Ectodermal cell (in vitro differentiated cells): ENCODE measurements at regions not wholly inside any gene's neighbourhood (a gene's known extent, or its start where the extent isn't known, plus 50 kb on each side); places are given as distances from the start of the nearest gene placed in this dataset.

Source experiments
- H3K27ac ChIP-seq: 2 replicates; pipeline ENCODE4 v1.7.0; 2013; ENCODE audit warnings: mild to moderate bottlenecking, low read depth, low read length; ENCODE audit not compliant: insufficient read depth, poor library complexity, severe bottlenecking
- H3K27me3 ChIP-seq: 2 replicates; pipeline ENCODE4 v1.7.0; 2013; ENCODE audit warnings: mild to moderate bottlenecking, low read length; ENCODE audit not compliant: insufficient read depth, control insufficient read depth, poor library complexity, severe bottlenecking
- H3K36me3 ChIP-seq: one replicate; pipeline ENCODE4 v1.7.0; 2013; ENCODE audit warnings: low read length; ENCODE audit not compliant: control insufficient read depth, insufficient read depth
- H3K4me1 ChIP-seq: one replicate; pipeline ENCODE4 v1.7.0; 2013; ENCODE audit warnings: low read length; ENCODE audit not compliant: control insufficient read depth, insufficient read depth
- H3K4me3 ChIP-seq: 2 replicates; pipeline ENCODE4 v1.7.0; 2013; ENCODE audit warnings: low read depth, low read length, control low read depth; ENCODE audit not compliant: insufficient read depth
- H3K9me3 ChIP-seq: 2 replicates; pipeline ENCODE4 v1.7.0; 2013; ENCODE audit warnings: mild to moderate bottlenecking, low read length, moderate library complexity; ENCODE audit not compliant: control insufficient read depth
- WGBS, 2 experiments: methylation state at CpG; one replicate each; pipeline ENCODE4 v1.1.7; 2013; ENCODE audit warnings: missing lambda C conversion rate in 2 of 2; 5-methylcytosine and 5-hydroxymethylcytosine counted together

GRCh38 chr16:63921737-63922295 lies 1200.0 kb downstream of the CDH11 start:
- WGBS, 2 experiments, result 93 to 99% methylated on average over 3 of the region's 3 CpGs
- no peaks in the 10 kb centered on the region for H3K27me3 ChIP-seq
- no peaks in the 10 kb centered on the region for H3K9me3 ChIP-seq
- H3K27ac ChIP-seq, result no peak overlapping the region
- H3K4me3 ChIP-seq, result no peak overlapping the region
- H3K36me3 ChIP-seq, result no peaks in the 10 kb centered on the region
- no peaks in the 10 kb centered on the region for H3K4me1 ChIP-seq

GRCh38 chr16:63913290-63913689 lies 1208.6 kb downstream of the CDH11 start:
- no peaks in the 10 kb centered on the region for H3K9me3 ChIP-seq
- 100% methylated on average over 1 of the region's 1 CpG; no CpG with 5 or more reads in 1 of the 2 experiments for WGBS, 2 experiments
- H3K4me3 ChIP-seq, result no peak overlapping the region
- no peaks in the 10 kb centered on the region for H3K36me3 ChIP-seq
- H3K27me3 ChIP-seq, result no peaks in the 10 kb centered on the region
- no peaks in the 10 kb centered on the region for H3K4me1 ChIP-seq
- H3K27ac ChIP-seq, result no peak overlapping the region

GRCh38 chr16:63907251-63907650 lies 1214.6 kb downstream of the CDH11 start:
- no peaks in the 10 kb centered on the region for H3K4me1 ChIP-seq
- no peak overlapping the region for H3K4me3 ChIP-seq
- no peaks in the 10 kb centered on the region for H3K9me3 ChIP-seq
- H3K27me3 ChIP-seq, result no peaks in the 10 kb centered on the region
- H3K36me3 ChIP-seq, result no peaks in the 10 kb centered on the region
- no peak overlapping the region for H3K27ac ChIP-seq
- WGBS, 2 experiments, result 92 to 93% methylated on average over 2 of the region's 2 CpGs

- Histone ChIP-seq H3K4me3 (no peak overlapping the region), H3K4me1 (no peaks in the 10 kb centered on the region), H3K27me3 (no peaks in the 10 kb centered on the region), H3K9me3 (no peaks in the 10 kb centered on the region), H3K27ac (no peak overlapping the region), H3K36me3 (no peaks in the 10 kb centered on the region)
- 87 to 93% methylated on average over 2 of the region's 2 CpGs for WGBS, 2 experiments
Observed at GRCh38 chr16:63904930-63905329, 1216.9 kb downstream of the CDH11 start.

- no peak overlapping the region for H3K27ac ChIP-seq
- no peaks in the 10 kb centered on the region for H3K27me3 ChIP-seq
- no peak overlapping the region for H3K4me3 ChIP-seq
- H3K36me3 ChIP-seq, result no peaks in the 10 kb centered on the region
- H3K4me1 ChIP-seq, result no peaks in the 10 kb centered on the region
- H3K9me3 ChIP-seq, result no peaks in the 10 kb centered on the region
Observed at GRCh38 chr16:63904182-63904581, 1217.7 kb downstream of the CDH11 start.

- no peaks in the 10 kb centered on the region for H3K27me3 ChIP-seq
- WGBS, 2 experiments, result 93 to 97% methylated on average over 2 of the region's 2 CpGs
- H3K4me3 ChIP-seq, result no peak overlapping the region
- H3K4me1 ChIP-seq, result no peaks in the 10 kb centered on the region
- H3K27ac ChIP-seq, result no peak overlapping the region
- H3K9me3 ChIP-seq, result no peaks in the 10 kb centered on the region
- H3K36me3 ChIP-seq, result no peaks in the 10 kb centered on the region
Observed at GRCh38 chr16:63896383-63897109, 1225.3 kb downstream of the CDH11 start.

GRCh38 chr16:63890723-63891122 lies 1231.1 kb downstream of the CDH11 start:
- Histone ChIP-seq H3K27me3 (no peaks in the 10 kb centered on the region), H3K27ac (no peak overlapping the region), H3K4me1 (no peaks in the 10 kb centered on the region), H3K4me3 (no peak overlapping the region), H3K9me3 (no peaks in the 10 kb centered on the region), H3K36me3 (no peaks in the 10 kb centered on the region)

GRCh38 chr16:63890081-63890480 lies 1231.8 kb downstream of the CDH11 start:
- H3K4me3 ChIP-seq, result no peak overlapping the region
- 80 to 93% methylated on average over 1 of the region's 1 CpG for WGBS, 2 experiments
- H3K27ac ChIP-seq, result no peak overlapping the region
- H3K4me1 ChIP-seq, result no peaks in the 10 kb centered on the region
- no peaks in the 10 kb centered on the region for H3K36me3 ChIP-seq
- H3K27me3 ChIP-seq, result no peaks in the 10 kb centered on the region
- no peaks in the 10 kb centered on the region for H3K9me3 ChIP-seq

GRCh38 chr16:63883091-63883490 lies 1238.8 kb downstream of the CDH11 start:
- Histone ChIP-seq H3K4me1 (no peaks in the 10 kb centered on the region), H3K36me3 (no peaks in the 10 kb centered on the region), H3K27me3 (no peaks in the 10 kb centered on the region), H3K4me3 (no peak overlapping the region), H3K27ac (no peak overlapping the region), H3K9me3 (no peaks in the 10 kb centered on the region)

- H3K4me3 ChIP-seq, result no peak overlapping the region
- no peak overlapping the region for H3K27ac ChIP-seq
- no peaks in the 10 kb centered on the region for H3K36me3 ChIP-seq
- no peaks in the 10 kb centered on the region for H3K27me3 ChIP-seq
- H3K9me3 ChIP-seq, result no peaks in the 10 kb centered on the region
- H3K4me1 ChIP-seq, result no peaks in the 10 kb centered on the region
Observed at GRCh38 chr16:63882576-63882975, 1239.3 kb downstream of the CDH11 start.

- Histone ChIP-seq H3K36me3 (no peaks in the 10 kb centered on the region), H3K4me1 (no peaks in the 10 kb centered on the region), H3K27ac (no peak overlapping the region), H3K9me3 (no peaks in the 10 kb centered on the region), H3K27me3 (no peaks in the 10 kb centered on the region), H3K4me3 (no peak overlapping the region)
- WGBS, 2 experiments, result 75 to 95% methylated on average over 2 of the region's 2 CpGs
Observed at GRCh38 chr16:63880948-63881347, 1240.9 kb downstream of the CDH11 start.
